SW 1271 (cell line): ENCODE measurements at regions not wholly inside any gene's neighbourhood (a gene's known extent, or its start where the extent isn't known, plus 50 kb on each side); places are given as distances from the start of the nearest gene placed in this dataset.
A peak's percentile ranks its signal among the peaks of the same experiment; 100 is the strongest.
"Not testable (repeated sequence)": the region's sequence is repeated elsewhere in the genome, so short reads cannot be mapped to it uniquely, and the experiment has no call there.

Experiments used
- DNase-seq, 2 experiments: peaks; one replicate each; lab custom pipeline; 2025; lab: John Stamatoyannopoulos, UW

GRCh38 chr17:16870253-16871245, 101.4 kb downstream of the TNFRSF13B start:
- DNase-seq = no peak

- not testable (repeated sequence) for DNase-seq
Measured at GRCh38 chr17:16869531-16870252, 102.2 kb downstream of the TNFRSF13B start.

GRCh38 chr17:16868616-16869015, 103.3 kb downstream of the TNFRSF13B start:
- not testable (repeated sequence) for DNase-seq

- DNase-seq = not testable (repeated sequence)
Measured at GRCh38 chr17:16867545-16867944, 104.4 kb downstream of the TNFRSF13B start.

- DNase-seq = not testable (repeated sequence)
Measured at GRCh38 chr17:16866841-16867240, 105.1 kb downstream of the TNFRSF13B start.

GRCh38 chr17:16866436-16866835, 105.5 kb downstream of the TNFRSF13B start:
- DNase-seq = no peak

GRCh38 chr17:16865704-16866103, 106.2 kb downstream of the TNFRSF13B start:
- not testable (repeated sequence) for DNase-seq

GRCh38 chr17:16865077-16865613, 106.8 kb downstream of the TNFRSF13B start:
- not testable (repeated sequence) for DNase-seq

- DNase-seq = peak in 1 of 2 experiments; percentile 22
Measured at GRCh38 chr17:16864462-16865076, 107.3 kb downstream of the TNFRSF13B start.

GRCh38 chr17:16861152-16861551, 110.8 kb downstream of the TNFRSF13B start:
- not testable (repeated sequence) for DNase-seq

- DNase-seq = not testable (repeated sequence)
Measured at GRCh38 chr17:16860467-16860866, 111.5 kb downstream of the TNFRSF13B start.

- DNase-seq = not testable (repeated sequence)
Measured at GRCh38 chr17:16859515-16859914, 112.4 kb downstream of the TNFRSF13B start.

- DNase-seq = not testable (repeated sequence)
Measured at GRCh38 chr17:16857746-16858145, 114.2 kb downstream of the TNFRSF13B start.

- not testable (repeated sequence) for DNase-seq
Measured at GRCh38 chr17:16856846-16857245, 115.1 kb downstream of the TNFRSF13B start.

GRCh38 chr17:16856171-16856570, 115.7 kb downstream of the TNFRSF13B start:
- not testable (repeated sequence) for DNase-seq

GRCh38 chr17:16854636-16855035, 117.3 kb downstream of the TNFRSF13B start:
- not testable (repeated sequence) for DNase-seq

- no peak for DNase-seq
Measured at GRCh38 chr17:16853661-16854320, 118.1 kb downstream of the TNFRSF13B start.

- not testable (repeated sequence) for DNase-seq
Measured at GRCh38 chr17:16849861-16850260, 122.1 kb downstream of the TNFRSF13B start.

- not testable (repeated sequence) for DNase-seq
Measured at GRCh38 chr17:16848997-16849396, 122.9 kb downstream of the TNFRSF13B start.

- not testable (repeated sequence) for DNase-seq
Measured at GRCh38 chr17:16845098-16845497, 126.8 kb downstream of the TNFRSF13B start.

- not testable (repeated sequence) for DNase-seq
Measured at GRCh38 chr17:16844669-16845068, 127.2 kb downstream of the TNFRSF13B start.
